ENCODE measurements at regions not wholly inside any gene's neighbourhood (a gene's known extent, or its start where the extent isn't known, plus 50 kb on each side); places are given as distances from the start of the nearest gene placed in this dataset.

DNA sequence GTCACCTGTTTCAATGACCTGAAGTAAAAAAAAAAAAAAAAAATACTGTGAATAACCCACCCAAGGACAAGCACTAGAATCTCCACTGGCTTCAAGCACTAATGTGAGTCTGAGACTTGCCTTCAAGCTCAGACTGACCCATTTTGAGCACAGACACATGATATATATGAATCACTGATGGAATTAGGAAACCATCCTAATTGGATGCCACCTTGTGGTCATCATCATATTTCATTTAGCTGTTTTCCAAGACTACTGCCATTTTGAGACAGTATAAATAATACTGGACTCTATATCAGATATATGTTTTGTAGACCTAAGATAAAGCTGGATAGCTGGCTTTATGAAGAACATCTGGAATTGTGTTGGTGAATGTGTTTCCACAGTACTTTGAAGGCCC lies 1232.0 kb downstream of the KCNT2 start:
- no peak for DNase-seq (ENCODE audit: low spot score)

DNA sequence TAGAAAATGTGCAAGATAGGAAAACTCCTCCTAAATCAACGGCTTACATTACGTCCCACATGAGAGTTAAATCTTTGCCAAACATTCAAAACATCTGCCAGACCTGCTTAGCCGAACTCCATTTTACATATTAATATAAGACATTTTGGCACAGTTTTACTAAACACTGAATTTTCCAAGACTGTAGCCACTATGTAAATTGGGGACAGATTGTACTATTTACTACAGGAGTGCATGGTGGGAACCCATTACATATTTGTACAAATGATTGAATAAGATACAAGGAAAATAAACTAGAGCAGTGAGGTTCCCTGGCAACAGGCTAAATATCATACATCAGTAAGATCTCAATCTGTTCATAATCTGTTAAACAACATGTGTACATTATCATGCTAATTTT lies 1234.4 kb downstream of the KCNT2 start:
- no peak for DNase-seq (ENCODE audit: low spot score)

DNA sequence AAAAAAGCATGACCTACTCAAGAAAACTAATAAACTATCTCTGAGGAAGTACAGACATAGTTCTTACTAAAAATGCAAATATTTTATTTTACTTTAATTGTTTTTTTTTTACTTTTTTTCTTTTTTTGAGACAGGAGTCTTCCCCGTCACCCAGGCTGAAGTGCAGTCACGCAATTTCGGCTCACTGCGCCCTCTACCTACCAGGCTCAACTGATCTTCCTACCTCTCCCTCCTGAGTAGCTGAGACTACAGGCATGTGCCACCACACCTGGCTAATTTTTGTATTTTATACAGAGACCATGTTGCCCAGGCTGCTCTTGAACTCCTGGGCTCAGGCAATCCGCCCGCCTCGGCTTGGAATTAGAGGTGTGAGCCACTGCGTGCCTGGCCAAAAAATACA lies 1263.1 kb downstream of the KCNT2 start:
- no peak for DNase-seq (ENCODE audit: low spot score)

DNA sequence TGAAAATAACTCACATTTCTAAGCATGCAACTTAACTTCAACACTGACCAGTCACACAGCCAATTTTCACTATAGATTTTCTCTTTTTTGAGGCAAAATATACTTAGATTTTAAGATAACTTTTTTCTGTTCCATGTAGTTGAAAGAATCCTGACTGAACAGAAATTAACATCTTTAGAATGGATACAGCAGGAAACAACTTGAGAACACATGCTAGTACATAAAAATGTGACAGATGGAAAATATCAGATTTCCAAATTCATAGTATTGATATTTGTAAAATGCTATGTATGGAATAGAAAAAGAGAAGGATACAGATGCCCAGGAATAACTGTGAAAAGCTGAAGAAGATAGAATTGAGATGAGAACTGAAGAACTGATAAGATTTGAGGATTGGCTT lies 1270.6 kb downstream of the KCNT2 start:
- DNase-seq (ENCODE audit: low spot score): no peak

DNA sequence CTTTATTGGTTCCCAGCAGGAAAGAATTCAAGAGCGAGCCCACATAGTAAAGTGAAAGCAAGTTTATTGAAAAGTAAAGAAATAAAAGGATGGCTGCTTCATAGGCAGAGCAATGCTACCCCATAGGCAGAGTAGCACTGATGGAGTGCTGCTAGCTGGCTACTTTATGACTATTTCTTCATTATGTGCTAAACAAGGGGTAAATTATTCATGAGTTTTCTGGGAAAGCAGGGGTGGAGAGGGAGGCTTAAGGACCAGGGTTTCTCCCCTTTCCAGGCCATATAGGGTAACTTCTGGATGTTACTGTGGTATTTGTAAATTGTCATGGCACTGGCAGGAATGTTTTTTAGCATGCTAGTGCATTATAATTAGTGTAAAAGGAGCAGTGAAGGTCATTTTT lies 1271.4 kb downstream of the KCNT2 start:
- DNase-seq (ENCODE audit: low spot score): no peak

DNA sequence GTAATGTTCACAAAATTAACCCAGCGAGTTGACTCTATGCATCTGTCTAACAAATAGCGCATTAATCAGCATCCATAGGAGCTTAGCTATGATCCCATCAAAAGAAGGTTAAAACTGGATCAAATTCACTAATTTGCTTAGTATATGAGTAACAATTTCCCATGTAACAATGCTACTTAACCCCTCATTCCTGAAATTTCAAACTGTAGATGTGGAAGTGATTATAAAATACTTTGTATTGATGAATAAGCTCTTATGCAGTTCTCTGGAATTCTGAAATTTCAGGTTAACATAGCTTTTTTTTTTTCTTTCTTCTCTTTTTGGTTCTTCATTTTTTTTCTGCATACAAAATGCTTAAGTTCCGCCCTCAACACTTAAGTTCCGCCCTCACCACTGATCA lies 1272.7 kb downstream of the KCNT2 start:
- DNase-seq (ENCODE audit: low spot score): no peak

DNA sequence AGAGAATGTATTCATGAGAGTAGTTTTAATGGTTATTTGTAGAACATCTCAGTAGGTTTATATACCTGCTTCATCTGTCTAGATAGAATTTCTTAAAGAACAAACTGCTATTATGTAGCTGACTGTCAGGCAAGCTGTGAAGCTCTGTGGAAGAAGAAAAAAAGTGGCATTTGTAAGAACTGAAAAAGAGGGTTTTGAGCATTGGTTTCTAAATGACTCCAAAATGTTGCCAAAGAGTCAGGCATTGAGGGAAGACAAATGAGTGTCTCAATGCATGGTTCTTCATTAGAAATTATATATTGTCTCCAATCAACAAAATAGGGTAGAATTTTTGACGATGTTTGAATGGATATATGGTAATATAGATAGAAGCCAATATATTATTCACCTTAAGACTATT lies 1276.1 kb downstream of the KCNT2 start:
- no peak for DNase-seq (ENCODE audit: low spot score)

DNA sequence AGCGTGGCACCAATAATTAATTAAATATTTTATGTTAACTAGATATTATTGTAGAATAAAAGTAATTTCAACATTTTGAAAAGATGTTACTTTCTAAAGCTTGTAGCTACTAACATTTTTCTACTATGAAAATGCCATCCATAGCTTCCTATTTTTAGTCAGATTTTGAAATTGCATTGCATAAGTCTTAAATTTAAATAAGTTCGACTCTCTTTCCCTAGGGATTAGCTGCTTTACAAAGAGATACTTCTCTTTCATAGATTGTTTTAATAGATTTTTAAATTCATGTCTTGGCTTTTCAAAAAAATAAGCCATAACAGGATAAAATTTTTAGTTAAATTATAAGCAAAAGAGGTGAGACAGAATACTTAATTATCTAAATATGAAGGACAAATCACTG lies 1279.6 kb downstream of the KCNT2 start:
- no peak for DNase-seq (ENCODE audit: low spot score)

DNA sequence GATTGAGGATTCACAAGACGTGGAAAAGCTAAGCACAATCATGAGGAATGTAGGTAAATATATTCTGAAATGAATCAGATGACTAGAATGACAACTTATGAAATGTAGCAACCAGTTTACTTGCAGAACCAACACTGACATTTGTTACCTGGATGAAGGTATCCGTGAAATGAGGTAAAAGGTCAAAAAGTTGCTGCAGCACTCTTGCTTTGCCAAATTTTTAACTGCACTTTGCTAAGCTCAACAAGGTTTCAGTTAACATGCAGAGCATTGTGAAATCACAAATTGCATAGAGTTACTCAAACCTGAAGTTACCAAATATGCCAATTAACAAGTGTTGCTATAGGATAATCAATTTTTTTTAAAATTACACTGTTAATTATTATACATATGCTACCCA lies 1280.1 kb downstream of the KCNT2 start:
- DNase-seq (ENCODE audit: low spot score): no peak

DNA sequence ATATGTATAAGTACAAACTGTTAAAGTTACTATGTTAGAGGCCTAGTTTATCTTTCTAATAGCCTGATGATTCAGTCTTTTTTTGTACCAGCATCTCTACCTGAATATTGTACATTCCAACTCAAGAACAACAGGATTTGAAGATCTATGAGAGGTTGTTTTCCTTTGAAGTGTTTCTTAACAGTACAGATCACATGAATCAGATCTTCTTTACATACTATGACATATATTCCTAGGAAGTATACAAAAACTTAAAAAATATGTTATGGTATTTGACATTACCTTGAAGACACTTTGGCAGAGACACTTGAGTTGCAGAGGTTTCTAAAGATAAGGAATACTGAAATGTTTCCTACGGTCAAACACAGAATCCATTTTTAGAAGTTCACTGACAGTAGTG lies 1280.9 kb downstream of the KCNT2 start:
- DNase-seq (ENCODE audit: low spot score): no peak

DNA sequence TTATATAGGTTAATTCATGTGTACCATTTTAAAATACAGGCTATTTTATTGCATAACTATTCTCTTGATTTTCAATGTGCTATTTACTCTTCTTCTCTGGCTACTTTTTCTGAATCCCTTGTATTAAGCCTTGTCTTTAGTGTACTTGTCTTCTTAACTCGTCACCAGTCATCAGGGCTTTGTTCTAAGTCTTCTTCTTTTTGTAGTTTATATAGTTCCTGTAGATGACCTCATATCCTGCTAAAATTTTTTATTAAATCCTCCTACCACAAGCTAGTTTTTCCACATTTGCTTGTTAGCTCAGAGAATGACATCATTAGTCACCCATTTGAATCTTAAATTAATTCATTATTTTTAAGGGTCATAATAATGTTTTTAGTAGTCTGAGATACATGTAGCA lies 1281.9 kb downstream of the KCNT2 start:
- DNase-seq (ENCODE audit: low spot score): no peak

DNA sequence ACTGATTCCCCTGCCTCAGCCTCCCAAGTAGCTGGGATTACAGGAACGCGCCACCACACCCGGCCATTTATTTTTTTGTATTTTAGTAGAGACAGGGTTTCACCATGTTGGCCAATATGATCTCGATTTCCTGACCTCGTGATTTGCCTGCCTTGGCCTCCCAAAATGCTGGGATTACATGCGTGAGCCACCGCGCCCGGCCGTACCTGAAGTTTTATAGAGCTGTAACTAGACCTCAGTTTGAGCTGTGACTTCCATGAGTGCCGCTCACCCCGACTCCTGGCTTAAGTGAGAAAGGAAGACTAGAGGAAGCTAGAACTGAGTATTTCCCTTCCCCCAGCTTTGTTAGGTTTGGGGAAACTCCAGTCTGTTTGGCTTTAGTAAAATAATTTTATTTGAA lies 1283.1 kb downstream of the KCNT2 start:
- no peak for DNase-seq (ENCODE audit: low spot score)

DNA sequence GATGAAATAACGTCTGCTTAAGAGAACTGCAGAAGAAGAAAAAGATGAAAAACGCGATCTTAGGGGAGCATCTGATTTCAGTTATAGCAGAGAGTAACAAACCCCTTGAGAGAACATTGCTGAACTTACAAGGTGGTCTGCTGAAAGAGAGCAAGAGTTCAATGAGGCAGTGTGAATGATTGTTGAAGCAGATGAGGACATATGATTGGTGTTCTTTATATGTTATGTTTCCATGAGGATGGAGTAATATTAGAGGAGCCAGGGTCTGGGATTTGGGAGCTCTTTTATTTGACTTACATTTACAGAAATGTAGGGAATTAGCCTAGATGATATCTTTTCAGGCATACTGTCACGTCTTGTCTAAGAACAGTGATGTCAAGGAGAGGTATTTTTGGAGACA lies 1302.0 kb downstream of the KCNT2 start:
- no peak for DNase-seq (ENCODE audit: low spot score)

DNA sequence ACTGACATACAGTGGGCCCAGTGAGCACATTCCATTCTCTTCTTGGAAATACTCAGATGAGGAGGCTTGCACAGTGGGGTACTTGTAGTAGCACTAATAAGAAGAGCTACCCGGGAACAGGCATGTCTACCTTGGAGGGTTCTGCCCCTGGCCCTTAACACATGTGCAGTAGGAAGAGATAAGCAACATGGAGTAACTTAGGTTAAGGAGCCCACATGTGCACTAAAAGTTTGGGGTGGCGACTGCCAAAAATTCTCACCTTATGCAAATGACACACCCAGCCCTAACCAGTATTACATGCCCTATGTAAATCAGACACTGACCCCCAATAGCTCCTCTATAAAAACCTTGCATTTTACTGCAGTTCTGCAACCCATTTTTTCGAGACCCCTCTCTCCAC lies 1313.3 kb downstream of the KCNT2 start:
- no peak for DNase-seq (ENCODE audit: low spot score)

DNA sequence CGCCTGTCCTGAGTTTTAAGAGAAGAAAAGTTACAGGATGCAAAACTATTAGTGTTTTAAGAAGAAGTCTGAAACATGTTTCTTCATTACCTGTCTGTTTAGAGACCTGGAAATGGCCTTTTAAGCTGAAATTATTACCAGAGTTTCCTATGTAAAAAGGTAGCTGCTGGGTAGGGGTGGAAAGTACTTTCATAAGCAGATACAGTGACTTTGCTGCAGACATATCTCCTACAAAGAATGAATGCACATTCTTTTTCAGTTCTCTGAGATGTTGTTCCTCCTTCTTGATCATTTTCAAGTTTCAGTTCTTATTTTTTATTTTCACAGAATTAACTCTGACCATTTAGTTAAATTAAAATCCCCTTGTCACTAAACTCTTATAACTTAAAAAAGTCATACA lies 1329.6 kb downstream of the KCNT2 start:
- no peak for DNase-seq (ENCODE audit: low spot score)

DNA sequence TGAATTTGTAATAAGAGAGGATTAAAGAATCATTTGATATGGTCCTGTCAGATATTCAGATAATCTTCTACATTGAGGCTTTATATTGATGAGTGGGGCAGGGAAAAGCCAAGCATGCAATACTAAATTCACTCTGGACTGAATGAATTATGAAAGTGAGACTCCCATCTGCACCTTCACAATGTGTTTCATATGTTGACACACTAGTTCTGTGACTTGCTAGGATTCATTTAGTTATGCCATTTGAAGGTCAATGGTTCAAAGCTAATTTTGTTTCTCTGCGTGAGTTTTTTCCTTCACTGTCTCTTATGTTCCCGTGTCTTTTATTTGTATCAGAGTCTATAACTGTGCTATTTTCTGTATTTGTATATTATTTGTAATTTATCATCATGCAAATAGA lies 1332.5 kb downstream of the KCNT2 start:
- DNase-seq (ENCODE audit: low spot score): no peak

DNA sequence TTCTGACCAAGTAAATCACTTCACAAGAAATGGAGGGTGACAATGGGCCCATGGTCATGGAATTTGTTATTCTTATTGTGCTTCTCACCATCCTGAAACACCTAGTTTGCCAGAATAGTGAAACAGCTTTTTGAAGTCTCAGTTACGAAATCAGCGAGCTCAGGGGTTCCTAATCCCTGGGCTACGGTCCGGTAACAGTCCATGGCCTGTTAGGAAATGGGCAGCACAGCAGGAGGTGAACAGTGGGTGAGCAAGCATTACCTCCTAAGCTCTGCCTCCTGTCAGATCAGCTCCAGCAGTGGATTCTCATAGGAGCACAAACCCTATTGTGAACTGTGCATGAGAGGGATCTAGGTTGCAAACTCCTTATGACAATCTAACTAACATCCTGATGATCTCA lies 1356.3 kb downstream of the KCNT2 start:
- DNase-seq (ENCODE audit: low spot score): no peak

DNA sequence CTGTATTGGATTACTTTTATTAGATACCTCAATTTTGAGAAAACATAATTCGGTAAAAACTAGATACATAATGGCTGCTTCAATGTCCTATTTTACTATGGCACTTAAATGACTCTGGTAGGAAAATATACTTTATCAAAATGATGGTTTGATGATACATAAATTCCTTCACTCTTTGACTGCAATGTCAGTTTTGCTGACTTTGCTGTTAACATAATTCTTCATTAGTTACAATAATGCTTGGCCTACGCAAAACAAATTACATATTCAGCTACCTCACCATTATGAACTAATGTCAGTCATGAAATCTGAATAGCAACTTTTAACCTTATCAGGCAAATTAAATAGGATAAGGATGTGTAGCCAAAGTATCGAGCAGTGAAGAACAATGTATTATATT lies 1364.7 kb downstream of the KCNT2 start:
- DNase-seq (ENCODE audit: low spot score): no peak

DNA sequence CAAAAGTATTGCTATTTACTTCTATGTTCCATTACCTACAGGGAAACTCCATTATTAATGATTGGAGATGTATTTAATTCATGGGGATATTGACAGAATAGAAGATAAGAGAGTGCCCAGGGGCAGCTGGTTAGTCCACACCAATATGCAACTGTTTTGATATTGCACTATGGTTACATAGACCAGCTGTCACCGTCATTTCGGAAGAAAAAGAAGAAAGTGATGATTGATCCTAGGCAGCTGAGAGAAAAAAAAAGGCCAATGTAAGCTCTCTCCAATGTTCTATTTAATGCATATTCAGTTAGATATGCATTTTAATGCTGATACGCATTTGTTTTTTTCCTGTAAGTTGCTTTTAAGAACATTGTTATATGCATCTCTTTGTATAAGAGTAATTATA lies 1367.2 kb downstream of the KCNT2 start:
- DNase-seq (ENCODE audit: low spot score): no peak

DNA sequence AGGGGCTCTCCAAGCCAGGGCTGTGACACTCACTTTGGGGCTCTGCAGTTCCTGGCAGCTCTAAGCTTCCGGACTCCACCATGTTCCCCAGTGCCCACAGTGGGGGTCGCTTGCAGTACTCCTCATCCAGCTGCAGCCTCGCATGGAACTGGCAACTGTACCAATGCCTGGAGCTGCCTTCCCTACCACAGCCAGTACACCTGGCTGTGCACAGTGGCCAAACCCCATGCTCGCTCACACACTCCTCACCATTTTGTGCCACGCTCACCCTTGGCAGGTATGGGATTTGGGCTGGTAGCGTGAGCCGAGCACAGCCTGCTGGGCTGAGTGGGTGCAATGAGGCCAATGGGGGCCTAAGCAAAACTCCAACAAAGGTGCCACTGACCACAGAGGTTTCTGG lies 1369.9 kb downstream of the KCNT2 start:
- no peak for DNase-seq (ENCODE audit: low spot score)

DNA sequence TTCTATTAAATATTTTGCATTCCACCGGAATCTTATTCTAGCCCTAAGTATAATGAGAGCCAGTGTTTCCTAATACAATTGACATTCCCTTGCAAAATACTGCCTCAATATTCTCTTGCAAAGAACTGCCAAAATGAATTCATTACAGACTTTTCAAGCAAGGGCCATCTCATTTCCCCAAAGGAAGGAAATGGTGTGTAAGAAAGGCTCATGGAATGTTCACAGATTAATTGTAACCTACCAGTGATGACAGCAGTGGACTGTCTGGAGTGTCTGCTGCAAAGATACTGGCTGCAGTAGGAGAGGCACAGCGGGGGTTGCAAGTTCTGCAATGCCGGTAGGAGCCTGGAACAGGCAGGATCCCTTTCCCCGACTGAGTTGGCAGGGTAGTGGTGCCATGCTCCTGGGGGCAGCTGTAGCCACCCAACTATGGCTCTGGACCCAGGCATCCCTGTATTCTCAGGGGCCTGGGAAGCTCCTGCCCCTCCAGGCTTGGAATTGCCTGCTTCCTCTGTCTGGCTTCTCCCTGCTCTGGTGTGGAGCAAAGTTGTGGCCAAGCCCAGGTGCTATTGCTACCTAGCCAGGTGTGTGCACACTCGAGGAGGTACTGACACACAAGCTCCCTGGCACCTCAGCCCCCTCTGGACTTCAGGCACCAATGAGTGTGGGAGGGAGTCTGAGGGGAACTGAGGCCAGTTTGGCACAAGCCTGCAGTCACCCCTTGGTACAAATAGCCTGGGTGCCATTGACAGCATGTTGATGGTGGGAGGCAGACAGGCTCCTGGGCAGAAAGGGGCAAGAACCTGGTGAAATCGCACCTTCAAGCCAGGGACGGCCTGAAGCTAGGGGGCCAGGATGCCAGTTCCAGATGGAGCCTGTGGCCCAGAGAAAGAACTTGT lies 1371.0 kb downstream of the KCNT2 start:
- DNase-seq (ENCODE audit: low spot score): no peak

DNA sequence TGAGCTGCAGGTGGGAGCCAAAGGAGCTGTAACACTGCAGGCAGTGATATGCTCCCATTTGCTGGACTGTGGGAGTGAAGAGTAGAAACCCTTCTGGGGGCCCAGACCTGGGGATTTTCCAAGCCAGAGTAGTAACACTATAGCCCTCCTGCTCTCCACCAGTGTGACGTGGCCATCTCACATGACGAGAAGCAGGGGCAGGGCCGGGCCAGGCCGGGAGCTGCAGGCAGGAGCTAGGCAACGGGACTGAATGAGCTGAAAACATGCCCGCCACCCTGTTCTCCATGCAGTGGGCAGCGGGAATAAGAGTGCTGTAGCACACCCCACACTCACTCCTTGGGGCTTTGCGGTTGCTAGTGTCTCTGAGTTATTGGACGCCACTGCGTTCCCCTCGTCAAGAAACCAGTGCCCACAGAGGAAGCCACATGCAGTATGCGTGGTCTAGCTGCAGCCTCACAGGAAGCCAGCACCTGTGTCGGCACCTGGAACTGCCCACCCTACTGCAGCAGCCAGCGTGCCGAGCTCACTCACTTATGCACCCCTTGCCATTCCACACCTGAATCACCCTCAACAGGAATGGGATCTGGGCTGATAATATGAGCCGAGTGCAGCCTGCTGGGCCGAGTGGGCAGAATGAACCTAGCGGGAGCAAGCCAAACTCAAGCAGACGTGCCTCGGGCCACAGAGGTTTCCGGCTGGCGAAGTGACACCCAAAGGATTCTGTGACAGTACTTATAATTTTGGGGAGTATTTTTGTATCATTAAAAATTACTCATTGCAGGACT lies 1389.6 kb downstream of the KCNT2 start:
- no peak for DNase-seq (ENCODE audit: low spot score)

DNA sequence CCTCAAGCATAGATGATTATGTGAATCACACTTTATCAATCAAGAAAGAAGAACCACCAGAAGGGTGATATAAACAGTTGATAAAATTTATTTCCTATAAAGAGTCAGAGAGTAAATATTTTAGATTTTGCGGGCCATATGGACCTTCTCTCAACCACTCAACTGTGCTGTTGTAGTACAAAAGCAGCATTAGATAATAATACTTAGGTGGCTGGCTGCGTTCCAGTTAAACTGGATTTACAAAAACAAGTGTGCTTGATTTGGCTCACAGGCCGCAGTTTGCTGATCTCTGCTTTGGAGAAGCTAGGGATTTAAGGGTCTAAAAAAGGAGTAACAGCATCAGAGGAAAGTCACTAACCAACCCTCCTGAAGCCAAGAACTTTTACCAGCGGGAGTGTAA lies 1406.0 kb downstream of the KCNT2 start:
- DNase-seq (ENCODE audit: low spot score): no peak

DNA sequence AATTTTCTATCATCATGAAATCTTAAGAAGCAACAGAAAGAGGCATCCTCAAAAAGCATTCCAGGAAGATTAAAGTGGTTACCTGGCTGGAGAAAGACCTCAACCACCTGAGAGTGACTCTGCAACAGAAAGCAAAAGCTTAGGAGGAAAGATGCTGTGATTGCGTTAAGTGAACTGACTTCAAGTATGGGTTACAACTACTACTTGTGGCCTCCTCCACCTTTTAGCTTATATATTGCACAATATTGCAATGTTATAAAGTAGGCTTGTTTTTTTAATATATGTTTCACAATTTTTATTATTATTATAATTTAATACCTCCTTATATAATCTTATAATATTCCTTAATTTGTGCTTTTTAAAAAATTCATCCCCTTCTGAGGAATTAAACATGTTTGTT lies 1407.5 kb downstream of the KCNT2 start:
- no peak for DNase-seq (ENCODE audit: low spot score)
